HepG2 (cell line): ENCODE measurements at regions not wholly inside any gene's neighbourhood (a gene's known extent, or its start where the extent isn't known, plus 50 kb on each side); places are given as distances from the start of the nearest gene placed in this dataset.

Source experiments
- MXI1 ChIP-seq: IDR thresholded peaks from 3 replicates; pipeline ENCODE4 v1.6.1; 2012; ENCODE audit warnings: low read depth, low read length, inconsistent platforms, borderline replicate concordance
- SP140L ChIP-seq: sonication (generic); formaldehyde crosslinking; IDR thresholded peaks from 2 replicates; pipeline ENCODE4 v1.4.0; 2020; ENCODE audit warnings: missing genetic modification reagents, borderline replicate concordance
- U2AF1 ChIP-seq: fragments of 200-400 bp; formaldehyde crosslinking; optimal IDR thresholded peaks from 2 replicates; pipeline ENCODE3; 2017; ENCODE audit warnings: mild to moderate bottlenecking, low read depth, low read length
- TF ChIP-seq, protein P1 (sequence below): sonication (generic); formaldehyde crosslinking; IDR thresholded peaks from 2 replicates; pipeline ENCODE4 v1.5.0; 2020; ENCODE audit warnings: mild to moderate bottlenecking, missing genetic modification reagents, moderate library complexity

DNA sequence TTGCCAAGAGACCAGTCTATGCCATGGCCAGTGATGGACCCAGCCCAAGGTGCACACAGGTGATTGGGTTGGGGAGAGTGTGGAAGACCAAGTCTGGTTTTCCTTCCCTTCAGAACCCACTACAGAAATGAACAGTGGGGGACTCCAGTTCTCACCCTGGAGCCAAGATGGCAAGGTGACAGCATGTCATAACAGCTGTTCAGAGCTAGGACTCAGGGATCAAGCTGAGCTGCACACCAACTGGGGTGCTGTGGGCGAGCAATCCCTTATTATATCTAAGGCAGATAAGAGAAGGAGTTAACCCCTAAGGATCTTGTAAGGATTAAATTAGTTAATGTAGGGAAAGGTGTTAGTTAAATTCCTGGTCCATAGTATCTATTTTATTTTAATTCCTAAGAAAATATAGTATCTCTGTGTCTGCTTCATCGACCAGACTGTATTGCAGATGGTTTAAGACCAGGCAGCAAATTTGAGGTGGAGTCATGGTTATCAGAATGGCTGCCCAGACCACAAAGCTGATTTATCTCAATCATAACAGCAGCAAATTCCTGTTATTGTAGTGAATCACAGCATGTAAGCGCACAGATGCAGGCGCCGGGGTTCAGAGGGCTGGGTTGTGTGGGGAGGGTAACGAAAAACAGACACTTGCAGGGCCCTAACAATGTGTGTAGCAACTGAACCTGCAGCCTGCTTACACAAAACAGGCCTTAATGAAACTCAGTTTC is 208.7 kb upstream of the ZNF32 start:
- TF ChIP-seq, protein P1, sequence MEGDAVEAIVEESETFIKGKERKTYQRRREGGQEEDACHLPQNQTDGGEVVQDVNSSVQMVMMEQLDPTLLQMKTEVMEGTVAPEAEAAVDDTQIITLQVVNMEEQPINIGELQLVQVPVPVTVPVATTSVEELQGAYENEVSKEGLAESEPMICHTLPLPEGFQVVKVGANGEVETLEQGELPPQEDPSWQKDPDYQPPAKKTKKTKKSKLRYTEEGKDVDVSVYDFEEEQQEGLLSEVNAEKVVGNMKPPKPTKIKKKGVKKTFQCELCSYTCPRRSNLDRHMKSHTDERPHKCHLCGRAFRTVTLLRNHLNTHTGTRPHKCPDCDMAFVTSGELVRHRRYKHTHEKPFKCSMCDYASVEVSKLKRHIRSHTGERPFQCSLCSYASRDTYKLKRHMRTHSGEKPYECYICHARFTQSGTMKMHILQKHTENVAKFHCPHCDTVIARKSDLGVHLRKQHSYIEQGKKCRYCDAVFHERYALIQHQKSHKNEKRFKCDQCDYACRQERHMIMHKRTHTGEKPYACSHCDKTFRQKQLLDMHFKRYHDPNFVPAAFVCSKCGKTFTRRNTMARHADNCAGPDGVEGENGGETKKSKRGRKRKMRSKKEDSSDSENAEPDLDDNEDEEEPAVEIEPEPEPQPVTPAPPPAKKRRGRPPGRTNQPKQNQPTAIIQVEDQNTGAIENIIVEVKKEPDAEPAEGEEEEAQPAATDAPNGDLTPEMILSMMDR = no peak
- TF ChIP-seq SP140L (CRISPR knock-in tag) (no peak), MXI1 (no peak), U2AF1 (no peak)
